Mesodermal cell (in vitro differentiated cells): ENCODE measurements at regions not wholly inside any gene's neighbourhood (a gene's known extent, or its start where the extent isn't known, plus 50 kb on each side); places are given as distances from the start of the nearest gene placed in this dataset.

Experiments
- H3K27ac ChIP-seq: 2 replicates; pipeline ENCODE4 v1.7.0; 2013; ENCODE audit warnings: mild to moderate bottlenecking, low read depth, low read length, moderate library complexity; ENCODE audit not compliant: severe bottlenecking
- H3K36me3 ChIP-seq: 2 replicates; pipeline ENCODE4 v1.7.1; 2013; ENCODE audit warnings: mild to moderate bottlenecking, low read length, moderate library complexity; ENCODE audit not compliant: control insufficient read depth, insufficient read depth
- H3K4me1 ChIP-seq: one replicate; pipeline ENCODE4 v1.7.1; 2013; ENCODE audit warnings: mild to moderate bottlenecking, low read length; ENCODE audit not compliant: insufficient read depth, control insufficient read depth, poor library complexity, severe bottlenecking
- H3K4me3 ChIP-seq: 2 replicates; pipeline ENCODE4 v1.7.0; 2013; ENCODE audit warnings: low read length, control low read depth, mild to moderate bottlenecking; ENCODE audit not compliant: insufficient read depth, poor library complexity, severe bottlenecking; ENCODE audit errors: extremely low read depth
- H3K9me3 ChIP-seq: 2 replicates; pipeline ENCODE4 v1.7.1; 2013; ENCODE audit warnings: mild to moderate bottlenecking, low read length, moderate library complexity; ENCODE audit not compliant: control insufficient read depth
- WGBS, 2 experiments: methylation state at CpG; one replicate each; pipeline ENCODE4 v1.1.5; 2013; ENCODE audit warnings: missing lambda C conversion rate in 2 of 2; ENCODE audit not compliant: insufficient coverage in 2 of 2; 5-methylcytosine and 5-hydroxymethylcytosine counted together

DNA sequence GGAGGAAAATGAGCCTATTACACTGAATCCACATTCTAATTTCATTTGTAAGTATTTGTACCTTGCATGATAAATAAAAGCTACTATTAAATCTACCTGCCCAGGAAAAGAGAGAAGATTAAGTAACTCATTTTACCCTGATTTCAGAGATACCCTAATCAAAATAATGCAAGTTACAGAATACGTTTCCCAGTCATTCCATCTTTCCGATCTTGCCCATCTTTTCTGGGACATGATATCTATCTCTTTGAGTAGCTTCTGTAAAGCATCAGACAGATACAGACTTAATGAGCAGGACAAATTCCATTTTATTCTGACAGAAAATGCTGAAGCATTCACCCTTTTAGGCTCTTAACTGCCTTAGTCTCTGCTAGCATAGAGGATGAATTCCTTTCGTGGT lies 56.6 kb downstream of the SPRY2 start:
- 92 to 100% methylated on average over 3 of the region's 3 CpGs for WGBS, 2 experiments
- Histone ChIP-seq H3K4me1 (no peaks in the 10 kb centered on the region), H3K36me3 (no peaks in the 10 kb centered on the region), H3K9me3 (no peaks in the 10 kb centered on the region), H3K27ac (no peak overlapping the region), H3K4me3 (no peak overlapping the region)

DNA sequence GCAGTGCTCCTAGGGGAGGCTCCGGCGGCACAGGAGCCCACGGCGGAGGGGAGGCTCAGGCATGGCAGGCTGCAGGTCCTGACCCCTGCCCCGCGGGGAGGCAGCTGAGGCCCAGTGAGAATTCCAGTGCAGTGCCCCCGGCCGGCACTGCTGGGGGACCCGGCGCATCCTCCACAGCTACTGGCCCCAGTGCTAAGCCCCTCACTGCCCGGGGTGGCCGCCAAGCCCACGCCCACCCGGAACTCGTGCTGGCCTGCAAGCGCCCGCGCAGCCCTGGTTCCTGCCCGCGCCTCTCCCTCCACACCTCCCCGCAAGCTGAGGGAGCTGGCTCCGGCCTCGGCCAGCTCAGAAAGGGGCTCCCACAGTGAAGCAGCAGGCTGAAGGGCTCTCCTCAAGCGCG lies 62.2 kb downstream of the SPRY2 start:
- Histone ChIP-seq H3K9me3 (peaks cover 4% of the 10 kb centered on the region), H3K36me3 (no peaks in the 10 kb centered on the region), H3K27ac (no peak overlapping the region), H3K4me3 (no peak overlapping the region), H3K4me1 (peaks cover 14% of the 10 kb centered on the region)
- 94 to 95% methylated on average over 21 to 22 of the region's 25 CpGs for WGBS, 2 experiments

DNA sequence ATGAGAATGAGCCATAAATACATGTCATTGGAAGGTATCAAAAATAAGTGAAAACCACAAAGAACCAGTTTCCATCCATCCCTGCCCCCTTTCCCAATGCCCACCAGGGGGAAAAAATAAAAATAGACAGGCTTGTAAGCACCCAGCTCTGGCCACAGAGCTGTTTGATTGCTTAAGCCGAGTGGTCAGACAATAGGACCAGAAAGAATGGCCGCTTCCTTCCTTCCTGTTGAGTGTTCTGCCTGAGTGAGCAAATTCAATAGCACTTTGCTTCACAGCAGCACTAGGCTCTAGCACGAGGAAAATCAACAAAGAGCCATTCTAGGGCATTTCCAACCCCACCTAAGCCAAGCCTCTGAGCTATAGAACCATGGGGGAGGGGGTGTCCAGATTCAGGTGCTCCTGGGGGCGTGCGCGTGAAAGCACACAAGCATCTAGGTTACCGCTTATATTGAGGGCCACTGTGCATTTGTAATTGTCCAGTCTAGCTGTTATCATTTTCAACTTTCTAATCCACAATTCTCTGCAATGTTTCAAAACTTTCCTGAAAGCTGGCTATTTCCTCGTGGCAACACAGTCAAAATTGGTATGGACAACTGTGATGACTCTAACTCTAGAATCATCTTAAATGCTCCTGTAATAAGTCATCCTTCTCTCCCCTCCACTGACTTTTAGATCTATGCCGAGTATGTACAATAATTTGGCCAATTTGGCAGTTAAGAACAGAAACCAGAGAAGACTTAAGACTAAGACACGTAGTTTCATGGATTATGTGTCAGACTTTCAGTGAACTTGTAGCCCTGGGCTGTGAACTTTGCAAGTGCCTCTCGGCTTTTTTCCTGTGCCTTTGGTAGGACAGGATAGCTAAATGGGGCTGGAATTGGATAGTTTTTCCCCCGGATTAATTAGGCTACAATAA lies 64.3 kb downstream of the SPRY2 start:
- H3K27ac ChIP-seq, result peak overlapping the region; percentile 78
- H3K4me1 ChIP-seq, result peaks cover 14% of the 10 kb centered on the region
- H3K4me3 ChIP-seq, result no peak overlapping the region
- peaks cover 4% of the 10 kb centered on the region for H3K9me3 ChIP-seq
- 65 to 73% methylated on average over 6 to 9 of the region's 12 CpGs for WGBS, 2 experiments
- no peaks in the 10 kb centered on the region for H3K36me3 ChIP-seq

DNA sequence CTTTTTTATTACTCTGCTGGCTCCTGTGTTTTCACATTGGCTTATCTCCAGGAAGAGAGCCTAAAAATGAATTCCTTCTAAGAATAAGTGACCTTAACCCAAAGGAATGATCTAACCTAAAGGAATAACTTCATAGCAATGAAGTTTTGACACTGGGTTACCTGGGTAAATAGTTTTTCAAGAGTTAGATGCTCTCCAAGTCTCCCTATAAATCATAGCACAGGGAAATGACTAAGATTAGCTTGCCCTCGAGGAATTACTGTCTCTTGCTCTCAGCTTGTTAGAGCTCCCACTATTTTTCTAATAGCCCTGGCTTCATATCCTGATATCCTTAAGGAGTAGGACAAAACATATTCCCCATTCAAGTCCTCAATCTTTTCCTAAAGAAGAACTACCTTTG lies 66.3 kb downstream of the SPRY2 start:
- H3K9me3 ChIP-seq, result peaks cover 4% of the 10 kb centered on the region
- no peaks in the 10 kb centered on the region for H3K36me3 ChIP-seq
- H3K4me3 ChIP-seq, result no peak overlapping the region
- H3K4me1 ChIP-seq, result peaks cover 14% of the 10 kb centered on the region
- WGBS, 2 experiments, result 67 to 100% methylated on average over 1 of the region's 1 CpG
- H3K27ac ChIP-seq, result no peak overlapping the region

DNA sequence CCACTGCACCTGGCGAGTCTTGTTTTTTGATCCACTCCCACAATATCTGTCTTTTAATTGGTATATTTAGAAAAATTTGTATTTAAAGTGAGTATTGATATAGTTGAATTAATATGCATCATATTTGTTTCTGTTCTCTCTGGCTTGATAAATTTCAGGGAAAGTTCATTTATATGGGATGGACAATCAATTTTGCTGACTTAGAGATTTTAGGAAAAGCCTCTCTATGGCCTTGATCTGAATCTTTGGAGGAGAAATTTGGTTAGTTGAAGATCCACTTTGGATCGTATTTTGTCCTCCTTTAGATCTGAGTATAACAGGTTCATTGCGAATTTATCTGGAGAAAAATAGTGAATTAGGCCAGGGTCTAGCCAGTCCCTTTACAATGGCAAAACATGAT lies 67.2 kb downstream of the SPRY2 start:
- Histone ChIP-seq H3K9me3 (peaks cover 4% of the 10 kb centered on the region), H3K4me1 (peaks cover 14% of the 10 kb centered on the region), H3K36me3 (no peaks in the 10 kb centered on the region), H3K27ac (no peak overlapping the region), H3K4me3 (no peak overlapping the region)
- WGBS, 2 experiments, result 90 to 100% methylated on average over 2 of the region's 3 CpGs

DNA sequence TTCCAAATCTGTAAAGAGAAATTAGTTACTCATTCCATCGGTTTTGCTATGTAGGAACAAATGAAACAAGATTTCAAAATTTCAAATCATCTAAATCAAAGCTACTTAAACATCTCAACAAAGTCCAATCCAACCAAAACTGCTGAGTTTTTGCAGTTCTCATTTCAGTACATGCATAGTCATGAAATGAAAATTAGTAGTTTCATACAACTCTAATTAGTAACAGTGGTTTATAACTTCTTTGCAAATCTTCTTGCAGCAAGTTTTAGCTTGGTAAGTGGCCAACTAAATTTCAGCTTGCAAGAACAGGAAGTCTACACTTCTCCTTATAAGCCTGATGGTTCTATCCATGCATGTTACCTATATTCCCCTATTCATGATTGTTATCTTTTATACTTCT lies 75.6 kb downstream of the SPRY2 start:
- Histone ChIP-seq H3K27ac (no peak overlapping the region), H3K36me3 (no peaks in the 10 kb centered on the region), H3K9me3 (peaks cover 14% of the 10 kb centered on the region), H3K4me1 (peaks cover 7% of the 10 kb centered on the region), H3K4me3 (no peak overlapping the region)
- WGBS, 2 experiments, result no CpG with 5 or more reads among the region's 1 CpG

DNA sequence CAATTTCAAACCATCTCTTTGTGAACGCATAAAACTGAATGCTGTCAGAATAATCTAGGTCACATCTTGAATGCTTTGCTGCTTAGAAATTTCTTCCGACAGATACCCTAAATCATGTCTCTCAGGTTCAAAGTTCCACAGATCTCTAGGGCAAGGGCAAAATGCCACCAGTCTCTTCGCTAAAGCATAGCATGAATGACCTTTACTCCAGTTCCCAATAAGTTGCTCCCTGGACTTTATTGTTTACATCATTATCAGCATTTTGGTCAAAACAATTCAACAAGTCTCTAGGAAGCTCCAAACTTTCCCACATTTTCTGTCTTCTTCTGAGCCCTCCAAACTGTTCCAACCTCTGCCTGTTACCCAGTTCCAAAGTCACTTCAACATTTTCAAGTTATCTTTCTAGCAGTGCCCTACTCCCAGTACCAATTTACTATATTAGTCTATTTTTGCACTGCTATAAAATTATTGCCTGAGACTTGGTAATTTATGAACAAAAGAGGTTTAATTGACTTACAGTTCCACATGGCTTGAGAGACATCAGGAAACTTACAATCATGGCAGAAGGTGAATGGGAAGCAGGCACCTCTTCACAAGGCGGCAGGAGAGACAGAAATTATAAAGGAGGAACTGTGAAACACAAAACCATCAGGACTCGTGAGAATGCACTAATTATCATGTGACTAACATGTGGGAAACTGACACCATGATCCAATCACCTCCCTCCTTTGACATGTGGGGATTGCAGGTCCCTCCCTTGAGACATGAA lies 77.0 kb downstream of the SPRY2 start:
- WGBS, 2 experiments, result 91 to 92% methylated on average over 3 to 4 of the region's 5 CpGs
- no peak overlapping the region for H3K27ac ChIP-seq
- peaks cover 7% of the 10 kb centered on the region for H3K4me1 ChIP-seq
- H3K4me3 ChIP-seq, result no peak overlapping the region
- H3K9me3 ChIP-seq, result peaks cover 14% of the 10 kb centered on the region
- no peaks in the 10 kb centered on the region for H3K36me3 ChIP-seq

DNA sequence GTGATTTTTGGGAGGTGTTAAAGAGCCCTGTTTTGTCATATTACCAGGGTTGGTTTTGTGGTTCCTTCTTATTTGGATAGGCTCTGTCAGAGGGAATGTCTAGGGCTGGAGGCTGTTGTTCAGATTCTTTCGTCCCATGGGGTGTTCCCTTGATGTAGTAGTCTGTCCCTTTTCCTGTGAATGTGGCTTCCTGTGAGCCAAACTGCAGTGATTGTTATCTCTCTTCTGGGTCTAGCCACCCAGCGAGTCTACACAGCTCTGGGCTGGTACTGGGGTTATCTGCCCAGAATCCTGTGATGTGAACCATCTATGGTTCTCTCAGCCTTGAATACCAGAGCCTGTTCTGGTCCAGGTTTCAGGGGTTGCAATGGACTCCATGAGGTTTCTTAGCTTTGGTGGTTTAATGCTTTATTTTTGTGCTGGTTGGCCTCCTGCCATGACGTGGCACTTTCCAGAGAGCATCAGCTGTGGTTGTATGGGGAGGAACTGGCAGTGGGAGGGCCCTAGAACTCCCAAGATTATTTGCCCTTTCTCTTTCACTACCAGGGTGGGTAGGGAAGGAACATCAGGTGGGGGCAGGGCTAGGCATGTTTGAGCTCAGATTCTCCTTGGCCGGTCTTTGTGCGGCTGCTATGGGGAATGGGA lies 78.8 kb downstream of the SPRY2 start:
- Histone ChIP-seq H3K4me1 (peaks cover 7% of the 10 kb centered on the region), H3K9me3 (peaks cover 14% of the 10 kb centered on the region), H3K27ac (no peak overlapping the region), H3K36me3 (no peaks in the 10 kb centered on the region), H3K4me3 (no peak overlapping the region)
- WGBS, 2 experiments, result 90 to 100% methylated on average over 2 to 4 of the region's 5 CpGs

DNA sequence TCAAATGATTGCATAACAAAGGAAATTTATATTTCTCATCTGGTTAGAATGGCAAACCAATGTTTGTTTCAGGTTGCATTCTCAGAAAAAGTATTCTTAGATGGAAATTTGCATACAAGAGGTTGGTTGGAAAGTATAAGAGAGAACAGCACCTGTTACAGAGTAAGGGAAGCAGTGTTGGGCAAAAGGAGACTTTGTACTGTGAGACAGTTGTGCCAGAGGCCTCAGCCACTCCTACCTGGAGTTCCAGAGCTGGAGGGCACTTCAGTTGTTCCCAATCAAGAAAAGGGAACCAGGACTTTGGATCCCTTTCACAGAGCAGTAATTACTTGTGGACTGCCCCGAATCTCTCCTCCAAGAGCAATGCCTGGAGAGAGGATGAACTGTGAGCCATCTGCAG lies 81.8 kb downstream of the SPRY2 start:
- WGBS, 2 experiments, result no CpG with 5 or more reads among the region's 1 CpG
- peaks cover 7% of the 10 kb centered on the region for H3K4me1 ChIP-seq
- H3K4me3 ChIP-seq, result no peak overlapping the region
- H3K36me3 ChIP-seq, result no peaks in the 10 kb centered on the region
- H3K27ac ChIP-seq, result no peak overlapping the region
- H3K9me3 ChIP-seq, result peaks cover 9% of the 10 kb centered on the region

DNA sequence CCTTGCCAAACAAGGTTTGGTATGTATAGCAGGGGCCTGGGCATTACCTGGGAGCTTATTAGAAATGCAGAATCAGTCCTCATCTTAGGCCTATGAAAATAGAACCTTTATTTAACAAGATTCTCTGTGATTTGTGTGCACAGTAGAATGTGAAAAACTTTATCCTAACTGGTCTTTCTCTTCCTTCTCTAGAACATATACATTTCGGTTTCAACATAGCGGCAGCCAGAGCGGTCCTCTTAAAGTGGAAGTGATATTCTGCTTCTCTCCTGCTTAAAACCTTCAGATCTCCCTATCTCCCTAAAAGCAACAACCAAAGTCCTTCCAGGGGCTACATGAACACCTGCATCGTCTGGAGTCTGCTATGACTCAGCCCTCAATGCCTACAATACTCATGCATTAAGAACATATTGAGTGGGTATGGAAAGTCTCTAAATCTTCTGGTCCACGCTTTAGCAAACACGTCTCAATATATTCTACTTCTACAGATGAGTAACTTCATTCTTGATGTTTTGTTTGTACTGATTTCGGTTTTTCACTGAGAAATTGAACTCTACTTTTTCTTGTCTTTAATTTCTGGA lies 84.5 kb downstream of the SPRY2 start:
- no peak overlapping the region for H3K27ac ChIP-seq
- no peak overlapping the region for H3K4me3 ChIP-seq
- H3K36me3 ChIP-seq, result no peaks in the 10 kb centered on the region
- WGBS, 2 experiments, result 100% methylated on average over 2 of the region's 7 CpGs; no CpG with 5 or more reads in 1 of the 2 experiments
- no peaks in the 10 kb centered on the region for H3K4me1 ChIP-seq
- peaks cover 5% of the 10 kb centered on the region for H3K9me3 ChIP-seq
